AG08396 (cell line): ENCODE measurements at regions not wholly inside any gene's neighbourhood (a gene's known extent, or its start where the extent isn't known, plus 50 kb on each side); places are given as distances from the start of the nearest gene placed in this dataset.

Experiments used
- DNase-seq: peaks from one replicate; pipeline ENCODE4 v3.0.0; 2012; ENCODE audit warnings: low spot score, mixed read lengths

DNA sequence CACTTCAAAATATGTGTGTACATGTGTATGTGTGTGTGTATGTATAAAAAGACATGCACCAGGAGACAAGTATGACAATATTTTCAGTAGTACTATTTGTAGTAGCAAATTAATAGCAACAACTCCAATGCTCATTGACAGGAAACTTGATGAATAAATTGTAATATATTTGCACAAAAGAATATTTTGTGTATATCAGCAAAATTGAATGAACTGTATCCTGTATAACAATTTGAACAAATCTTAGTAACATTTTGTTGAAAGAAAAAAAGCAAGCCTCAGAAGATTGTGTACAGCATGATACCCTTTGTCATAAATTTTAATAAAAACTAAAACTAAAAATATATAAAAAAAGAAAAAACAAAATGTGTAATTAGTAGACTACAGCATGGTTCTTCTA lies 1367.3 kb upstream of the TMEFF2 start:
- no peak for DNase-seq

DNA sequence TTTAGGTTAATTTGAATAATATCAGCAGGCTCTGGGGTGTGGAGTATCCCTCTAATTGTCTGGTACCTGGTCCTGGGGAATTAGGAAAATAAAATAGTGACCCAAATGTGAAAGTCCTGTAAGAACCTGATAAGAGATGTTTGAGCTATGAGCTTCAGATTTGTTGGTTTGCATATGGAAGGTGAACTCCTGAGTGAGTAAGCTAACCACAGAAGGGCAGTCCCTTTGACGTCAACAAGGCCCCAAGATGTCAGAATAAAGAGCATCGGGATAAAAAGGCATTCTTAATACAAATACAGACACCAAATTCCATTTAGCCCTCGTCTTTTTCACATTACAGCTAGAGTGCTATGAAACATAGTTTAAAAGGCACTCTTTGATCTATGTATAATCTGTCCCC lies 1366.3 kb upstream of the TMEFF2 start:
- no peak for DNase-seq

DNA sequence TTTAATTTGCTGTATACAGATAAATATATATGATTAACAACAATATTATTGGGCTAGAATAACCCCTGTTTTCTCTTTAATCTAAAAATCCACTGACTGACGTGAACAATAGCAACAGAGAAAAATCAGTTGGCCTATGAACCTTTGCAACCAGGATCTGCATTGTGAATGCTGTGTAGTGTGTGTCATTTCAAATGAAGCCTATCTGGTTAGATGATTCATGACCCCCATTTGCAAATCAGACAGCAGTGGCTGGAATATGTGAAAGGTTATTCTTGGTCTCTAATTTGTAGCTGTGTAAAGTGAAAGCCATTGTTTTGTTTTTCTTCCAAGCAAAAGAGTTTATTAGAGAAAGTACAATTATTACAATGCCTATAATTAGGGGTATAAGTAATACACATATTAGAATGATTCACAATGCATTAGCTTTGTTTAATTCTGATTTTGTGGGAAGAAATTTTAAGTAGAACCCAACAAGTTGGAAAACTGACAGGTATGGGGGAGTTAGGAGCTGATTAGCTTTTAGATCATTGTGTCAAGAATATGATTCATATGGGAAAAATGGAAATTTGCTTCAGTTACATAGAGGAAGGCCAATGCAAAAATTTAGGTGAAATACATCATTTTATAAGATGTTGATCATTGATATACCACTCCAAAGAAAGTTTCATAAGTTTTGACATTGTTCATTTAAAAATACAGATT lies 1362.2 kb upstream of the TMEFF2 start:
- DNase-seq = no peak

DNA sequence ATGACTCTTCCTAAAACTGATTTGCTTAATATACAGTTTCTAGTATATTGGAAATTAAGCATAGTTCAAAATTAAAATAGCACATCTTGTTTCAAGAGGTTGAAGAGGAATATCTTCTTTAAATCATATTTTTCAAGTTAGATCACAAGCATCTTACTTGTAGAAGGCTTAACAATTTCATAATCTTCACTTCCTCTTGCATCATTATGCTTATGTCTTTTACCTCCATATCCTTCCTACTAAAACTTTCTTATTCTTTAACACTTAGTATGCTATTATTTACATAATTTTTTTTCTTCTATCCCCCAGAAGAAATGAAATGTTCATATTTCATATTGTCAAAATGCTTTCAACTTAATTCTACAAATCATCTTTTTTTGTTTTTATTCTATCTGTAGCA lies 1354.9 kb upstream of the TMEFF2 start:
- no peak for DNase-seq

DNA sequence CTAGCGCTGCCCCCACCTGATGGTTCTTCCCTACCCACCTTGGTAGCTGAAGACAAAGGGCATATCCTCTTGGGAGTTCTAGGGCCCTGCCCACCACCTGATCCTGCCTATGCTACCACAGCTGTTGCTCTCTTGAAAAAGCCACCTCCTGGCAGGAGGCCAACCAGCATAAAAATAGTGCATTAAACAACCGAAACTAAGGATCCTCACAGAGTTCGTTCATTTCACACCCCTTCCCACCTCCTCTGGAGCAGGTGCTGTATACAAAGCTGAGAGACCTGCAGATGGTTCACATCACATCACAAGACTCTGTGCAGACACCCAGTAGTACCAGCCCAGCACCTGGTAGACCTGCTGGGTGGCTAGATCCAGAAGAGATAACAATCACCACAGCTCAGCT lies 1348.0 kb upstream of the TMEFF2 start:
- DNase-seq = no peak

DNA sequence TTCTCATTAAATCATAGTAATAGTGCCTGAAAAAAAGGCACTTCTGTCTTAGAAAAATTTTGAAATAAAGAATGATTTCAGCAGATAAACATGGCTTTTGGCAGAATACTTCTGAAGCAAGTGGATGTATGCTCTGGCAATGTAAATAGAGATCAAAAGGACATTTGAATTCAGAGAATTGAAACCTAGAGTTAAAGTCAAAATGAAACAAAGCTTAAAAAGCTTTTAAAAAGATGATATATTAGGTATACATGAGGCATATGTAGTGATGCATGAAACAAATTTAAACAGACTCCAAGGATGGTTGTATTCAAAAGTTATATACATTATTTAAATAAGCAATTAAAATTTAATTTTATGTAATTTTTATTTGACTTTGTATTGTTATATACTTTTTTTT lies 1344.5 kb upstream of the TMEFF2 start:
- no peak for DNase-seq

DNA sequence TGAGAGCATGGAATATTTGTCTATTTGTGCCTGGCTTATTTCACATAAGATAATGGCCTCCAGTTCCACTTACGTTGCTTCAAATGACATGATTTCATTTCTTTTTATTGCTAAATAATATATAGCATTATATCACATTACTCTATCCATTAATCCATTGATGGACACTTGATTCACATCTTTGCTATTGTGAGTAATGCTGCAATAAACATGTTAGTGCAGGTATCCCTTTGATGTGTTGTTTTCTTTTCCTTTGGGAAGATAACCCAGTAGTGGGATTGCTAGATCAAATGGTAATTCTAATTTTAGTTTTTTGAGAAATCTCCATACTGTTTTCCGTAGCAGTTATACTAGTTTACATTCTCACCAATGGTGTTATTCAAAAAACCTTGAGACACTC lies 1343.3 kb upstream of the TMEFF2 start:
- DNase-seq = no peak

DNA sequence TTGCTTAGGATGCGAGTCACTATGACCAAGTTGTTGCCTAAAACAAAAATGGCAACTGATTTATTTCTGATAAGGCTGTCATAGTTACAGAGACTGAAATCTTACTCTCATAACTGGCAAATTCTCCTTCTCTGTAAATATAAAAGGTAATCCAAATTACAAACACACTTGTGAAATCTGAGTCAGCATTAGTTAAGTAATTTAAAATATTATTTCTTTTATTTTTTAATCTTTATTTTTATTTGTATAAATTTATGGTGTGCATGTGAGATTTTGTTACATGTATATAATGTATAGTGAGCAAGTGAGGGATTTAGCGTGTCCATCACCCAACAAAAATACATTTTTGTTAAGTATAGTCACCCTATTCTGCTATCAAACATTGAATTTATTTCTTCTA lies 1342.8 kb upstream of the TMEFF2 start:
- no peak for DNase-seq

DNA sequence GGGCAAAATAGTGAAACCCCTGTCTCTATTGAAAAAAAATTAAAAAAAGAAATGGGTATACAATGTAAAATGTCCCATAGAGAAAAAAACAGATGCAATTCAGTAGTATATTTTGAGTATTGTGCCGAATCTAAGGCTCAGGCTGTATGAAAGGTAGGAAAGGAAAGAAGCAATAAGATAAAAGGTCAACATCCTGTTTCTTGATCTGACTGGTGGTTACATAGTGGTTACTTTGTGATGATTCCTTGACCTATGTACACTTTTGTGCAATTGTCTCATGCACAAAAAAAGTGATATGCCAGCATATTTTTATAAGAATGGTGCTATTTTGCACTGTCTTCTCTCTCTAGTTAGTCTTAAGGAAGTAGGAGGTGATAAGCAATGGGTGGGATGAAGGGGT lies 1333.7 kb upstream of the TMEFF2 start:
- DNase-seq = no peak

DNA sequence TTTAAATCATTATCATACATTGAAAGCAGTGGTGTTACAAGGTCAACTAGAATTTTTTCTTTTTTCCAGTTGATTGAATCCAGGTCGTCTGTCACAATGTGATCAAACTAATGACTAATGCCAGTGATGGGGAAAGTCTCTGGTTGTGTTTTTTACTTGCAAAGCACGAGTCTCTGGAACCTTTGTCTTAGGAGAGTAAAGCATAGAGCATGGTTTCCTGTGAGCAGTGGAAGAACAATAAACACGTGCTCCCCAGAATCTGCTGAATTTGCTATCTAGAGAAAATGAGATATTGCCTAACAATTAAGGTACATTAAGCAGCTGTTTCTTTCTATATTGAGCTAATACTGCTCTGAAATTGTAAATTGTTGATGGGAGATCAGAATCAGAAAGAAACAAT lies 1332.4 kb upstream of the TMEFF2 start:
- no peak for DNase-seq

DNA sequence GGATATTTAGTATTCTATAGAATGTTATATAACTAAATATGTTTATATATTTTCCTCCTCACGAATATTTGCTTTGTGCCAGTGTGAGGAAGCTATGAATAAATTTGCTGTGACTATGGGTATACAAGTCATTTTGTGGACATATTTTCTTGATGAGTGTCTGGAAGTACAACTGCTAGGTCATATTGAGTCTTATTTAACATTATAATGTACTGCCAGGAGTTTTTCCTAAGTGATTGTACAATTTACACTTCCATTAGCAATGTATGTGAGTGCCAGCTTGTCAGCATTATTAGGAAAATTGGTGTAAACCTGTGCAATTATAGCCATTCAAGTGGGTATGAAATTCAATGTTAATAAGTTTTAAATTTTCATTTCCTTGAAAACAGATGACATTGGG lies 1328.9 kb upstream of the TMEFF2 start:
- no peak for DNase-seq

DNA sequence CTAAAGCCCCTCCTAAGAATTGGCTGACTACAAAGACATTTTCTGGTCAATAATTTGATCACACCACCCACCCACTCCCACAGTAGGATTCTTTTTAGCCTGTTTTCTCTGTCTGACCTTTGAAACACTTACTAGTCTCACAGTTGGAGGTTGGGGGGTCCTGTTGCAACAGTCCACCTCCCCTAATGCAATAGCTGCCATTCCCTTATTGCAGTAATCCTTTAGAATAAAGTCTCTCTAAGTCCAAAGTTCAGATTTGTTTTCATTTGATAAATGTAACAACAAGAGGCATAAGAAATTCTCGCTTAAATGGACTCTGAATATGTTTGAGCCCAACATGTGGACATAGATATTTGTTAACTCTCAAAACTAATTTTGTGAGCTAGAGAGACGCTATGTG lies 1326.8 kb upstream of the TMEFF2 start:
- no peak for DNase-seq

DNA sequence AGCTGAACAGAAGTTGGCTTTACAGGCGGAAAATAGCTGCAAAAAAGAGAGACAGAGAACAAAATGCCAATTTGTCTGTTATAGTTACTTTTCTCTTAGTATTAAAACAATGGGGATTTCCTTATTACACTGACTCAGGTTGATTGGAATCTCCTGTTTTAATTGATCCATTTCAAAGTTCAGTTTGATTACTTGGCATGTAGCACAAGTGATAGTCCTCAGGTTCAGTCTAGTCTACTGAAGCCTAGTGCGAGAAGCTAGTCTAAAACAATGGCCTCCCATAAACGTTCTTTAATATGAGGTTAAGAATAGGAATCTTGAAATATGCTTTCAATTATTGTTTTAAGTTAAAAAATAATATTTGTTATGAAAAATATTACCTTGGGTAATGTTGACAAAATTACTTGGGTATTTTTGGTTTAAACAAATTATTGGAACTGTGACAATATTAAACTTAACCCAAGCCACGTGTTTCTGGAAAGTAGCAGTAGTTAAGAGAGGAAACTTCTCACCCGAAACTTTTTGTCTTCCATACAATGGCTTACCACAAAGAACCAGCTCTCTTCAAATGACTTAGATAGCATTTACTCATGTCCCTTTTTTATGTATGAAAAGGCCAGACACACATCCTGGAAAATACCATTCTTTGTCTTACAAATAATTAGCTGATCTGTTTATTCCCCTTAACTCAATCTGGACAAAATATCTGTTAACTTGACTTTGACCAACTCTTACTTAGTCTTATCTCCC lies 1326.2 kb upstream of the TMEFF2 start:
- no peak for DNase-seq

DNA sequence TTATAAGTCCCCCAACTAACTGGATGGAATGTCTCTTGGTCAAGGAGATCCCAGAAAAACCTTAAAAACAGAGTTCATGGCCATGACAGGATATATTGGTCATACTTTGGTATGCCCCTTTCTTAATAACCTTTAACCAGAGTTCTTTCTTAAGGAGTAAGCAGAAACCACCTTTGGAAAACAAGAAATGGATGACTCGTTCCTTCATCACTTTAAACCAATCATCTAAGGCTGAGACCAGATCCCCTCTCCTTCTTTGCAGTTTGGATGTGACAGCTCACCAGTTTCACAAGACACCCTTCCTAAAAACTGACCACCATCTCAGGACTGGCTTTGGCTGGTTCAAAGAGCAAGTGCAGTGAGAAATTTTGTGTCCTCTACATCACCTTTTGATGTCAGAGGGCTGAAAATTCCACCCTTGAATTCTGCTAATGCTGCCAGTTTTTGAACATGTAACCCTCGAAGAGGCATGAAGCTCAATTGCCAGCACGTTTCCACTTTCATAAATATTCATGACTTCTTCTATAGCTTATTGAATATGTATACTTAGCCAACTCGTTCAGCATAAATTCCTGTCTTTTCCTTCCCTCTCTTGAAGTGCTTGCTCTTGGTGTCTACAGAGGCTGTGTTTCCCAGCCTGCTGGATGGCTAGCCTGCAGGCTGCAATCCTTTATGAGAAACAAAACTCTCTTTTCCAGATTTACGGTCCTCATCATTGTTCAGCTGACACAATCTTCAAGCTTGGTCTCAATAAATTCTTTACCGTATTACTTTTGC lies 1323.5 kb upstream of the TMEFF2 start:
- DNase-seq = no peak

DNA sequence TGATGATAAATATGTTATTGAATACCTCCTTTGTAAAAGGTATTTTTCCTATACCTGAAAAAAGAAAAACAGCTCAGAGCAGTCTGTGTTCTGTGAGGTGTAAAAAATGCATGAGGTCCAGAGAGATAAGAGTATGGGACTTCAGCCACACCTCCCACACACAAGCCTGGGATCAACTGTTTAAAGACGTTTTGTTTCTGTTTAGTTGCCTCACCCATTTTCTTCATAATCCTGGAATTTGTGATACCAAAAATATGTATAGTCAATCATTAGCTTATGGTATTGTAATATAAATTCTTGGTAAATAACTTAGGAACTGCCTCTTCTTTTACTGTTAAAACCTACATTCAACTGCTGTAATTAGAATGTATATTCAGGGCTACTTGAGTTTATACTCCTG lies 1322.9 kb upstream of the TMEFF2 start:
- no peak for DNase-seq

DNA sequence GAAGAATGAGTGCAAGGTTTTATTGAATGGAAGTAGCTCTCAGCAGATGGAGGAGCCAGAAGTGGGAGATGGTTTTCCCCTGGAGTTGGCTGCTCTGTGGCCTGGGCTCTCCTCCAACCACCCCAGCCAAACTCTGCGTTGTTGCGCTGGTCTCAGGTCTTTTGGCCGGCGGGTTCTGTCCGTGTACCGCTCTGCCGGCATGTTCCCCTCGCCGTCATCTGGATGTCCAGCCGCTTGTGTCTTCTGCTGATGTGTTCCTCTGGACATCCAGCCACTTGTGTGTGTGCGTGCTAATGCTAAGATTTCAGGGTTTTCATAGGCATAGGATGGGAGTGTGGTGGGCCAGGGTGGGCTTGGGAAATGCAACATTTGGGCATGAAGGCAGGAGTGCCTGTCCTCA lies 1311.3 kb upstream of the TMEFF2 start:
- DNase-seq = no peak

DNA sequence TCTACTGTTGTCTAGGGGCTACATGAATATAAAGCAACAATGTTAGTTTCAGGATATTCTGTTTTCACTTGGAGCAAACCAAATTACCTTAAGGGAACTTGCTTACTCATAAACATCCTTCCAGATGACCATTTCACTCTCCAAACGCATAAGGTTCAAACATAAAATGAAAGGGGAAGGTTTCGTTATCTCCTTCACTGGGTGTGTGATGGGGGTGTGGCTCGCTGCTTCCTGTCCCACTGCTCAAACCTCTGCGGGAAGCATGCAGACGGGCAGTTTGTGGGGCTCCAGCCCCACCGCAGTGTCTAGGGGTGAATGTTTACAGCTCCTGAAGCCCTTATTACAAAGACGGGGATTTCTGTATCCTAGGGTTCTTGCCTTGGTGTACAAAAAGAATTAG lies 1310.9 kb upstream of the TMEFF2 start:
- DNase-seq = no peak

DNA sequence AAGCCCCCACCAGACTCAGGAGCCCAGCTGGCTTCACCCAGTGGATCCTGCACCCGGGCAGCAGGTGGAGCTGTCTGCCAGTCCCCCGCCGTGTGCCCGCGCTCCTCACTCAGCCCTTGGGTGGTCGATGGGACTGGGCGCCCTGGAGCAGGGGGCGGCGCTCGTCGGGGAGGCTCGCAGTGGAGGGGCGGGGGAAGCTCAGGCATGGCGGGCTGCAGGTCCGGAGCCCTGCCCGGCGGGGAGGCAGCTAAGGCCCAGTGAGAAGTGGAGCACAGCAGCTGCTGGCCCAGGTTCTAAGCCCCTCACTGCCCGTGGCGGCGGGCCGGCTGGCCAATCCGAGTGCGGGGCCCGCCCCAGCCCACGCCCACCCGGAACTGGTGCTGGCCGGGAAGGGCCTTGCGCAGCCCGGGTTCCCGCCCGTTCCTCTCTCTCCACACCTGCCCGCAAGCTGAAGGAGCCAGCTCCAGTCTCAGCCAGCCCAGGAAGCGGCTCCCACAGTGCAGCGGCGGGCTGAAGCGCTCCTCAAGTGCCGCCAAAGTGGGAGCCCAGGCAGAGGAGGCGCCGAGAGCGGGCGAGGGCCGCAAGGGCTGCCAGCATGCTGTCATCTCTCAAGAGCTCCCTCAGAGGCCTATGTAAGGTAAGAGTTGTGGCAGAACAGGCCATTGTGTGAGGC lies 1307.8 kb upstream of the TMEFF2 start:
- DNase-seq = no peak

DNA sequence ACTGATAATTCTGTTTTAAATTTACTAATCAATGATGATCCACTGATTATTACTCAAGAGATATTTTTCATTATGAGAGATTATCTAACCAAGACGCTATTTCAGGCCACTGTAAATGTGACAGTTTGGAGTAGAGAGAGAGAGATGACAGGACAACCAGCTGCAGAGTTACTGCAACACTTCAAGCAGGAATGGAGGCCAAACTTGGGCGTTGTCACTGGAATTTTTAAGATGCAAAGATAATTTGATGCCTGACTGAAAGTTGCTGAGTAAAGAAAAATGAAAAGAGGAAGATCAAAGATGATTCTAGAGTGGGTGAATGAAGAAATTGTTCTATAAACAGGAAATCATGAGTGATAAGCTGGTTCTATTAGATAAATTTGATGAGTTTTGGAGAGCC lies 1302.1 kb upstream of the TMEFF2 start:
- no peak for DNase-seq

DNA sequence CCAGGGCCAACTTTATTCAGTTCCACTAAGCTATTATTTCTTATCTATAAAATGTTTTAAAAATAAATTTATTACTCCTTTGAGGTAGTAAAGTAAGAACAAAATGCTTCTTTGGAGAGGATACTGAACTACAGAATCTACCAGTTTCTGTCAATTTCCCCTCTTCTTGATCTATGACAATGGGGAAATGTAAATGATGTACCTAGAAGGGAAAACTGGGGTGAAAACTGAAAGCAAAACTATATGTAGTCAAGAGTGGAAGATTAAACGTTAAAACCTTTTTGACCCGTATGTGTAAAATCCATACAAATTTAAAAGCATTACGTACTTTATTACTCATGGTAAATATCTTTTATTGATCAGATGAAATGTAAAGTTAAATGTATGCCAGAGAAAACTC lies 1287.8 kb upstream of the TMEFF2 start:
- no peak for DNase-seq

DNA sequence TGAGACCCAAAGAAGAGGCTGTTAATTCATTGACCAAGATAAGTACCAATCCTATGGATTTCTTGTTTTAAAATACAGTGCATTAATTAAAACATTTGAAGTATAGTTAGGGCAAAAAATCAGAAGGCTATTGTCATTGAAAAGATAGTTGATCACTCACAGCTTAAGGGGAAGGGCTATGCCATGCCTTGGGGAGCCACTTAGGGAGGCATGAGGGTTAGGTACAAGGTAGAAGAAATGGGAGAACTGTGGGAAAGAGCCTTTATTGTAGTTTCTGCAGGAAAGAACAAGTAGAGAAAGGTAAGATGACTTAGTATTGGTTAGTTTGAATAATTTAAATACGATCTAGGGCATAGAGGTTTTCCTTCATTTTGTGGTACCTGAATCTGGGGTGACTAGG lies 1285.5 kb upstream of the TMEFF2 start:
- no peak for DNase-seq

DNA sequence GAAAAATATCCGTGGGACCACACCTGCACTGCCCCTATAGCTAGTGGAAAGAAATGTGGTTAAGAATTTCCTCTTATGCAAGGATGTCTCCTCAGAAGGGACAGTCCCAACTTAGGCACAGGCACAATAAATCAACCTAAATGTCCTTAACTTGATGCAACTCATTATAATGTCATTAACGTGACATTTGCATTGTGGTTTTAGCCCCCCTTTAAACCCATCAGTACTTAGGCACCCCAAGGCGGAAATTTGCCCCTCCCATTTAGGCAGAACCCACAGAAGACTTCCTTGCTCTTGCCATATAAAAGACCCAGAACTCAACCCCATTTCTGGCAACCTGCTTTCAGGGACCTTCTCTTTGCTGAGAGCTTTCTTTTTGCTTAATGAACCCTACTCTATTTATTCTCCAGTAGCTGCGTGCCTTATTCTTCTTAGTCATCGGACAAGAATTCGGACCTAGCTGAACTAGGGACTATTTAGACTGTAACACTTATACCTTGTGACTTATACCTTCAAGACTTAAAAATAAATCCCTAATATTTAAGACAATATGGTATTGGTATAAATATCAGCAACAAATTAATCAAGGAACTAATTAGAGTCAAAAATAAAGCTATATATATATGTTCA lies 1281.6 kb upstream of the TMEFF2 start:
- DNase-seq = no peak
